Mesenchymal stem cell (in vitro differentiated cells and primary cell): ENCODE measurements at regions not wholly inside any gene's neighbourhood (a gene's known extent, or its start where the extent isn't known, plus 50 kb on each side); places are given as distances from the start of the nearest gene placed in this dataset.
"Not testable (repeated sequence)": the region's sequence is repeated elsewhere in the genome, so short reads cannot be mapped to it uniquely, and the experiment has no call there.

Experiments
- DNase-seq: peaks from one replicate; pipeline ENCODE4 v3.0.0-alpha.2; 2013
- H2AFZ ChIP-seq: one replicate; pipeline ENCODE4 v1.6.1; 2013; ENCODE audit warnings: low read depth, mild to moderate bottlenecking, control low read depth, inconsistent platforms, low read length, moderate library complexity
- H2AK5ac ChIP-seq: 2 replicates; pipeline ENCODE4 v1.6.1; 2013; ENCODE audit warnings: low read length, moderate library complexity, mild to moderate bottlenecking, inconsistent platforms; ENCODE audit not compliant: severe bottlenecking
- H2BK120ac ChIP-seq: one replicate; pipeline ENCODE4 v1.6.1; 2013; ENCODE audit warnings: low read depth, mild to moderate bottlenecking, inconsistent platforms, low read length, moderate library complexity
- H2BK12ac ChIP-seq, 2 experiments: one replicate each; pipeline ENCODE4 v1.6.1; 2013; ENCODE audit warnings: inconsistent platforms in 2 of 2, low read length in 2 of 2, mild to moderate bottlenecking in 2 of 2, moderate library complexity in 2 of 2, control low read depth in 1 of 2
- H2BK15ac ChIP-seq: one replicate; pipeline ENCODE4 v1.6.1; 2013; ENCODE audit warnings: mild to moderate bottlenecking, low read depth, inconsistent platforms; ENCODE audit not compliant: poor library complexity, severe bottlenecking
- H2BK5ac ChIP-seq: 2 replicates; pipeline ENCODE4 v1.6.1; 2013; ENCODE audit warnings: low read depth, mild to moderate bottlenecking, low read length, control low read depth, inconsistent platforms; ENCODE audit not compliant: poor library complexity, severe bottlenecking
- H3K14ac ChIP-seq, 2 experiments: one replicate each; pipeline ENCODE4 v1.6.1; 2013; ENCODE audit warnings: inconsistent platforms in 2 of 2, low read length in 2 of 2, control low read depth in 1 of 2, mild to moderate bottlenecking in 1 of 2, moderate library complexity in 1 of 2
- H3K18ac ChIP-seq, 2 experiments: one replicate each; pipeline ENCODE4 v1.6.1; 2013; ENCODE audit warnings: inconsistent platforms in 2 of 2, low read length in 2 of 2, control low read depth in 1 of 2, low read depth in 1 of 2, mild to moderate bottlenecking in 1 of 2
- H3K23ac ChIP-seq, 2 experiments: one replicate each; pipeline ENCODE4 v1.6.1; 2013; ENCODE audit warnings: inconsistent platforms in 2 of 2, low read length in 2 of 2, mild to moderate bottlenecking in 2 of 2, moderate library complexity in 2 of 2, control low read depth in 1 of 2
- H3K27ac ChIP-seq: 2 replicates; pipeline ENCODE4 v1.5.1; 2013; ENCODE audit warnings: mild to moderate bottlenecking, moderate library complexity, low read length, control low read depth, inconsistent platforms; ENCODE audit not compliant: poor library complexity, severe bottlenecking
- H3K27me3 ChIP-seq, 2 experiments: 2 replicates each; pipeline versions ENCODE4 v1.6.1 to v1.7.0; 2013; ENCODE audit warnings: low read length in 2 of 2, mild to moderate bottlenecking in 2 of 2, moderate library complexity in 2 of 2, control low read depth in 1 of 2, inconsistent platforms in 1 of 2; ENCODE audit not compliant: control insufficient read depth in 1 of 2, insufficient read depth in 1 of 2
- H3K36me3 ChIP-seq, 2 experiments: 2 replicates each; pipeline versions ENCODE4 v1.6.1 to v1.7.0; 2013; ENCODE audit warnings: low read length in 2 of 2, control low read depth in 1 of 2, inconsistent platforms in 1 of 2, low read depth in 1 of 2, mild to moderate bottlenecking in 1 of 2; ENCODE audit not compliant: insufficient read depth in 2 of 2, control insufficient read depth in 1 of 2
- H3K4ac ChIP-seq, 2 experiments: one replicate each; pipeline ENCODE4 v1.6.1; 2013; ENCODE audit warnings: inconsistent platforms in 2 of 2, low read length in 2 of 2, mild to moderate bottlenecking in 2 of 2, moderate library complexity in 2 of 2, control low read depth in 1 of 2, low read depth in 1 of 2
- H3K4me1 ChIP-seq: 2 replicates; pipeline ENCODE4 v1.6.1; 2013; ENCODE audit warnings: low read depth, low read length, control low read depth; ENCODE audit not compliant: control insufficient read depth, insufficient read depth
- H3K4me2 ChIP-seq: 2 replicates; pipeline ENCODE4 v1.6.1; 2013; ENCODE audit warnings: low read length, mild to moderate bottlenecking, inconsistent platforms; ENCODE audit not compliant: poor library complexity, severe bottlenecking
- H3K4me3 ChIP-seq, 2 experiments: 2 replicates each; pipeline versions ENCODE4 v1.5.1 to v1.7.0; 2013; ENCODE audit warnings: low read length in 2 of 2, mild to moderate bottlenecking in 2 of 2, control low read depth in 1 of 2, low read depth in 1 of 2; ENCODE audit not compliant: insufficient read depth in 1 of 2
- H3K79me1 ChIP-seq: replicated peaks from 2 replicates; pipeline ENCODE4 v1.6.1; 2013; ENCODE audit warnings: mild to moderate bottlenecking, control low read depth, low read length, inconsistent platforms; ENCODE audit not compliant: poor library complexity, severe bottlenecking
- H3K9ac ChIP-seq: 2 replicates; pipeline ENCODE4 v1.7.0; 2013; ENCODE audit warnings: mild to moderate bottlenecking, low read length, moderate library complexity
- H3K9me3 ChIP-seq: 2 replicates; pipeline ENCODE4 v1.7.0; 2013; ENCODE audit warnings: mild to moderate bottlenecking, low read length; ENCODE audit not compliant: control insufficient read depth
- H4K8ac ChIP-seq: one replicate; pipeline ENCODE4 v1.6.1; 2013; ENCODE audit warnings: inconsistent platforms, mild to moderate bottlenecking, low read length, moderate library complexity
- H4K91ac ChIP-seq: one replicate; pipeline ENCODE4 v1.6.1; 2013; ENCODE audit warnings: mild to moderate bottlenecking, low read length, inconsistent platforms
- WGBS: methylation state at CpG from one replicate; pipeline ENCODE4 v1.1.7; 2013; ENCODE audit warnings: mixed read lengths; 5-methylcytosine and 5-hydroxymethylcytosine counted together

DNA sequence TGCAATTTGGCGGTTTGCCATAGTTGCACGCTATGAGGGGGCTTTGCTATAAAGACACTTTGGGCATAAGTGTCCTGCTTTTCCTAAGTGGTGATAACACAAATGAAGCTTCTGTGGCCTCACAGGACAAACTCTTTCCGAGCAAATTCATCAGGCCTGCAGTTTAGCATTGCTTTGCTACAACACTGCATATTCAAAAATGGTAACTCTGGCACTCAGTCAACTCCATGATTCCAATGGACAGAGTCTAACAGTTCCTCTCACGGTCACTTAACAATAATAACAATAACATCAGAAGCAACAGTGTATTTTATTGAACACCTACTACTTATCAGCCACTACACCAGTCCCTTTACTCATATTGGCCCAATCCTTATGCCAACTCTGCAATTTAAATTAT, 222.5 kb downstream of the FRK start:
- Histone ChIP-seq H2BK12ac (no peak overlapping the region), H2AK5ac (no peak overlapping the region), H3K4me1 (no peaks in the 10 kb centered on the region), H3K4me2 (no peak overlapping the region), H3K18ac (no peak overlapping the region), H3K27ac (no peak overlapping the region), H3K23ac (no peak overlapping the region), H3K27me3 (no peaks in the 10 kb centered on the region), H3K9me3 (no peaks in the 10 kb centered on the region), H3K79me1 (no peaks in the 10 kb centered on the region), H3K4me3 (no peak overlapping the region), H2BK15ac (no peak overlapping the region), H3K36me3 (no peaks in the 10 kb centered on the region), H2AFZ (no peak overlapping the region), H4K91ac (no peak overlapping the region), H2BK5ac (no peak overlapping the region), H4K8ac (no peak overlapping the region), H3K14ac (no peak overlapping the region), H3K4ac (no peak overlapping the region), H2BK120ac (no peak overlapping the region), H3K9ac (no peak overlapping the region)
- no peak for DNase-seq
- WGBS = 79% methylated on average over 4 of the region's 4 CpGs

DNA sequence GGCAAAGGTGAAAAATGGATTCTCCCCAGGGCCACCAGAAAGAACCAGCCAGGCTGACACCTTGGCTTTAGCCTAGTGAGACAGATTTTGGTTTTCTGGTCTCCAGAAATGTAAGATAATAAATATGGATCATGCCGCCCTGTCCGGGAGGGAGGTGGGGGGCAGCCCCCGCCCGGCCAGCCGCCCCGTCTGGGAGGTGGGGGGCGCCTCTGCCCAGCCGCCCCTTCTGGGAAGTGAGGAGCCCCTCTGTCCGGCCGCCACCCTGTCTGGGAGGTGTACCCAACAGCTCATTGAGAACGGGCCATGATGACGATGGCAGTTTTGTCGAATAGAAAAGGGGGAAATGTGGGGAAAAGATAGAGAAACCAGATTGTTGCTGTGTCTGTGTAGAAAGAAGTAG, 224.3 kb downstream of the FRK start:
- not testable (repeated sequence) for DNase-seq, H3K4me3 ChIP-seq, H3K4me2 ChIP-seq, H2BK15ac ChIP-seq, H2AK5ac ChIP-seq, H3K9me3 ChIP-seq, H3K23ac ChIP-seq, H3K27ac ChIP-seq, H4K8ac ChIP-seq, H3K18ac ChIP-seq, H3K27me3 ChIP-seq, H3K9ac ChIP-seq, H3K79me1 ChIP-seq, H3K14ac ChIP-seq, H2BK12ac ChIP-seq, H2BK120ac ChIP-seq, H2AFZ ChIP-seq, H3K4me1 ChIP-seq, H2BK5ac ChIP-seq, H3K36me3 ChIP-seq, H4K91ac ChIP-seq, H3K4ac ChIP-seq
- 100% methylated on average over 5 of the region's 13 CpGs for WGBS

- WGBS = 76% methylated on average over 2 of the region's 2 CpGs
- H3K4me2 ChIP-seq = no peak overlapping the region
These were observed 225.4 kb downstream of the FRK start for GRCh38 chr6:115835314-115835713.

GRCh38 chr6:115834542-115834941, 226.1 kb downstream of the FRK start:
- H3K18ac ChIP-seq, H3K79me1 ChIP-seq, H3K36me3 ChIP-seq, H2AK5ac ChIP-seq, H3K4me2 ChIP-seq, H2BK15ac ChIP-seq, H3K9me3 ChIP-seq, H3K4ac ChIP-seq, H2BK120ac ChIP-seq, H3K27ac ChIP-seq, DNase-seq, H2AFZ ChIP-seq, H3K27me3 ChIP-seq, H3K4me3 ChIP-seq, H2BK12ac ChIP-seq, H4K8ac ChIP-seq, H4K91ac ChIP-seq, H3K14ac ChIP-seq, H2BK5ac ChIP-seq, H3K9ac ChIP-seq, H3K23ac ChIP-seq, H3K4me1 ChIP-seq: not testable (repeated sequence)
- WGBS = 93% methylated on average over 14 of the region's 27 CpGs

More at GRCh38 chr6:115835314-115835713, 225.4 kb downstream of the FRK start:
- Histone ChIP-seq H2BK12ac (no peak overlapping the region), H2AK5ac (no peak overlapping the region), H3K27ac (no peak overlapping the region), H3K9me3 (no peaks in the 10 kb centered on the region), H3K4me1 (no peaks in the 10 kb centered on the region), H3K9ac (no peak overlapping the region), H2BK120ac (no peak overlapping the region), H3K27me3 (no peaks in the 10 kb centered on the region), H3K14ac (no peak overlapping the region), H4K91ac (no peak overlapping the region), H3K79me1 (no peaks in the 10 kb centered on the region), H3K23ac (no peak overlapping the region), H2BK15ac (no peak overlapping the region), H3K4ac (no peak overlapping the region), H3K36me3 (no peaks in the 10 kb centered on the region), H3K4me3 (no peak overlapping the region), H3K18ac (no peak overlapping the region), H2AFZ (no peak overlapping the region), H2BK5ac (no peak overlapping the region), H4K8ac (no peak overlapping the region)
- no peak for DNase-seq
